ENCODE measurements at regions not wholly inside any gene's neighbourhood (a gene's known extent, or its start where the extent isn't known, plus 50 kb on each side); places are given as distances from the start of the nearest gene placed in this dataset.

DNA sequence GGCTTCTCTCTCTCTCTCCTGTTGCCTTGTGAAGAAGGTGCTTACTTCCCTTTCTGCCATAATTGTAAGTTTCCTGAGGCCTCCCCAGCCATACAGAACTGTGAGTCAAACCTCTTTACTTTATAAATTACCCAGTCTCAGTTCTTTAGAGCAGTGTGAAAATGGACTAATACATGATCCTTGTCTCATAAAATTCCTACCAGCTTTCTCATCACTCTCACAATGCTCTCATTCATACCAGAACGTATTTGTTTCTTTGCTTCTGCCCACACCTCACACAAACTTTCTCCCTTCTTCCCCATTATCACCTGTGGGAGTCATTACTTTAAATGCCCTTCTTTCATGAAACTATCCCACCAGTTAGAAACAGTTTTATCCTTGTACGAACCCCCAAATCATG is 62.7 kb upstream of the ARHGAP42 start:
- Histone ChIP-seq H3K4me1 (ENCODE audit: control insufficient read depth, extremely low read depth, insufficient read depth, low read length) (no peaks in the 10 kb centered on the region), H3K4me3 (replicated peaks in 1 of 4; ENCODE audit: control extremely low read depth in 1 of 4, insufficient read depth in 1 of 4, low read depth in 3 of 4, low read length in 4 of 4) (no peak overlapping the region), H2AFZ (ENCODE audit: low read length) (no peak overlapping the region), H3K27ac (ENCODE audit: insufficient read depth, low read length) (no peak overlapping the region), H3K36me3 (ENCODE audit: control insufficient read depth, insufficient read depth, low read length) (no peaks in the 10 kb centered on the region), H3K9me3 (ENCODE audit: control insufficient read depth, insufficient read depth, low read depth, low read length) (no peaks in the 10 kb centered on the region), H3K9ac (ENCODE audit: insufficient read depth, low read length) (no peak overlapping the region), H3K4me2 (ENCODE audit: extremely low read depth, insufficient read depth, low read length) (no peak overlapping the region), H3K27me3 (ENCODE audit: control insufficient read depth, insufficient read depth, low read length) (no peaks in the 10 kb centered on the region), H3K79me2 (ENCODE audit: control insufficient read depth, insufficient read depth, low read length) (no peaks in the 10 kb centered on the region), H4K20me1 (ENCODE audit: control insufficient read depth, extremely low read depth, insufficient read depth, low read length) (no peaks in the 10 kb centered on the region)
- TF ChIP-seq, protein P1, sequence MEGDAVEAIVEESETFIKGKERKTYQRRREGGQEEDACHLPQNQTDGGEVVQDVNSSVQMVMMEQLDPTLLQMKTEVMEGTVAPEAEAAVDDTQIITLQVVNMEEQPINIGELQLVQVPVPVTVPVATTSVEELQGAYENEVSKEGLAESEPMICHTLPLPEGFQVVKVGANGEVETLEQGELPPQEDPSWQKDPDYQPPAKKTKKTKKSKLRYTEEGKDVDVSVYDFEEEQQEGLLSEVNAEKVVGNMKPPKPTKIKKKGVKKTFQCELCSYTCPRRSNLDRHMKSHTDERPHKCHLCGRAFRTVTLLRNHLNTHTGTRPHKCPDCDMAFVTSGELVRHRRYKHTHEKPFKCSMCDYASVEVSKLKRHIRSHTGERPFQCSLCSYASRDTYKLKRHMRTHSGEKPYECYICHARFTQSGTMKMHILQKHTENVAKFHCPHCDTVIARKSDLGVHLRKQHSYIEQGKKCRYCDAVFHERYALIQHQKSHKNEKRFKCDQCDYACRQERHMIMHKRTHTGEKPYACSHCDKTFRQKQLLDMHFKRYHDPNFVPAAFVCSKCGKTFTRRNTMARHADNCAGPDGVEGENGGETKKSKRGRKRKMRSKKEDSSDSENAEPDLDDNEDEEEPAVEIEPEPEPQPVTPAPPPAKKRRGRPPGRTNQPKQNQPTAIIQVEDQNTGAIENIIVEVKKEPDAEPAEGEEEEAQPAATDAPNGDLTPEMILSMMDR (conservative IDR thresholded peaks at IDR 0.05 in 1 of 2, IDR thresholded peaks at IDR 0.05 in 1 of 2; ENCODE audit: low read depth in 1 of 2, low read length in 2 of 2): no peak
- TF ChIP-seq EZH2 (IDR thresholded peaks at IDR 0.05; ENCODE audit: low read length, missing control alignments): no peak
- peak in 1 of 2 donors; percentile 59 for DNase-seq (ENCODE audit: low read depth in 2 of 2)

DNA sequence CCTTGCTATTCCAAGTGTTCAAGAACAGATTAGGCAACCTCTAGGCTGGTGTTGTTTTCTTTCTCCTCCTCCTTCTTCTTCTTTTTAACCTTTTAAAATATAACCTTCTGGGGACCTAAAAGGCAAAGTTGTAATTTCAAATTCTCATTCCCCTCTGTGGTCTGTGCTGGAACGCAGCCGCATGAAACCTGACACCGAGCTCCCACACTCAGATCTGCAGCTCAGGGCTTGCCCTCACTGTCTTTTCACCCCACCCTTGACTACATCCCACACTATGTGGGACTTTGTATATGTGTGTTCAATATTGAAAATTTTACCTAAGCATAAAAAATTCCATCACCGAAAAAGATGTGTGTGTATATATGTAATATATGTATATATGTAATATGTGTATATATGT is 62.0 kb upstream of the ARHGAP42 start:
- Histone ChIP-seq H3K79me2 (ENCODE audit: control insufficient read depth, insufficient read depth, low read length) (no peaks in the 10 kb centered on the region), H3K4me2 (ENCODE audit: extremely low read depth, insufficient read depth, low read length) (no peak overlapping the region), H3K9ac (ENCODE audit: insufficient read depth, low read length) (no peak overlapping the region), H3K27me3 (ENCODE audit: control insufficient read depth, insufficient read depth, low read length) (no peaks in the 10 kb centered on the region), H3K36me3 (ENCODE audit: control insufficient read depth, insufficient read depth, low read length) (no peaks in the 10 kb centered on the region), H2AFZ (ENCODE audit: low read length) (no peak overlapping the region), H3K4me3 (replicated peaks in 1 of 4; ENCODE audit: control extremely low read depth in 1 of 4, insufficient read depth in 1 of 4, low read depth in 3 of 4, low read length in 4 of 4) (no peak overlapping the region), H3K27ac (ENCODE audit: insufficient read depth, low read length) (no peak overlapping the region), H3K4me1 (ENCODE audit: control insufficient read depth, extremely low read depth, insufficient read depth, low read length) (no peaks in the 10 kb centered on the region), H3K9me3 (ENCODE audit: control insufficient read depth, insufficient read depth, low read depth, low read length) (no peaks in the 10 kb centered on the region), H4K20me1 (ENCODE audit: control insufficient read depth, extremely low read depth, insufficient read depth, low read length) (no peaks in the 10 kb centered on the region)
- DNase-seq (ENCODE audit: low read depth in 2 of 2): peak; percentile 29 to 48
- TF ChIP-seq EZH2 (IDR thresholded peaks at IDR 0.05; ENCODE audit: low read length, missing control alignments): no peak
- TF ChIP-seq, protein P1 (conservative IDR thresholded peaks at IDR 0.05 in 1 of 2, IDR thresholded peaks at IDR 0.05 in 1 of 2; ENCODE audit: low read depth in 1 of 2, low read length in 2 of 2): no peak

DNA sequence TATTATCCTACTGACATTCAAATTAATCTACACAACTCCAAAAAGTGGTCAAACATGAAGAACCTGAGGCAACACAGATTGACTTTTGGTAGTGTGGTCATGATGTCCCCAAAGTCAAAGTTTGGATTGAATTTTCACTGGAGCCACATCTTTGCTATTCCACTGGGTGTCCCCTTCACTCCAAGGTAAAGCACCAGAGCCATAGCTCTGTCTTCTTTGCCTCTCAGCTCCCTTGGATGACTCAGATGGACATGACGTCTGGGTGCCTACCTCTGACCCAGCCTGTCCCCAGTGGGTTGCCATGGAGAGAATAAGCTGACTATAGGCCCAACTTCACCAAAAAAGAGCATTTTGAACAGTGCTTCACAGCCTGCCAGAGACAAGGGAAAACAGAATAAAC is 57.4 kb upstream of the ARHGAP42 start:
- H3K9ac ChIP-seq (ENCODE audit: insufficient read depth, low read length): no peak overlapping the region
- H3K4me2 ChIP-seq (ENCODE audit: extremely low read depth, insufficient read depth, low read length): no peak overlapping the region
- peaks cover 2% of the 10 kb centered on the region for H3K4me1 ChIP-seq (ENCODE audit: control insufficient read depth, extremely low read depth, insufficient read depth, low read length)
- no peak for DNase-seq (ENCODE audit: low read depth in 2 of 2)
- no peak overlapping the region for H2AFZ ChIP-seq (ENCODE audit: low read length)
- H3K36me3 ChIP-seq (ENCODE audit: control insufficient read depth, insufficient read depth, low read length): no peaks in the 10 kb centered on the region
- H3K4me3 ChIP-seq (replicated peaks in 1 of 4; ENCODE audit: control extremely low read depth in 1 of 4, insufficient read depth in 1 of 4, low read depth in 3 of 4, low read length in 4 of 4): no peak overlapping the region
- TF ChIP-seq EZH2 (IDR thresholded peaks at IDR 0.05; ENCODE audit: low read length, missing control alignments): no peak
- TF ChIP-seq, protein P1 (conservative IDR thresholded peaks at IDR 0.05 in 1 of 2, IDR thresholded peaks at IDR 0.05 in 1 of 2; ENCODE audit: low read depth in 1 of 2, low read length in 2 of 2): no peak
- H3K79me2 ChIP-seq (ENCODE audit: control insufficient read depth, insufficient read depth, low read length): no peaks in the 10 kb centered on the region
- H3K9me3 ChIP-seq (ENCODE audit: control insufficient read depth, insufficient read depth, low read depth, low read length): no peaks in the 10 kb centered on the region
- no peak overlapping the region for H3K27ac ChIP-seq (ENCODE audit: insufficient read depth, low read length)
- no peaks in the 10 kb centered on the region for H4K20me1 ChIP-seq (ENCODE audit: control insufficient read depth, extremely low read depth, insufficient read depth, low read length)
- H3K27me3 ChIP-seq (ENCODE audit: control insufficient read depth, insufficient read depth, low read length): no peaks in the 10 kb centered on the region
